Gastroesophageal sphincter (tissue), 3 donors: ENCODE measurements at regions not wholly inside any gene's neighbourhood (a gene's known extent, or its start where the extent isn't known, plus 50 kb on each side); places are given as distances from the start of the nearest gene placed in this dataset.
"Not testable (repeated sequence)": the region's sequence is repeated elsewhere in the genome, so short reads cannot be mapped to it uniquely, and the experiment has no call there.

Source experiments
- EP300 ChIP-seq: sonication (generic); formaldehyde crosslinking; IDR thresholded peaks from one replicate; pipeline ENCODE4 v1.6.1; 2017; ENCODE audit warnings: antibody characterized with exemption, mild to moderate bottlenecking
- TF ChIP-seq, protein P1 (sequence below), 4 experiments: fragments of 200-600 bp in 2 of 4; fragments of 450-650 bp in 2 of 4; sonication (generic) in 1 of 4; IDR thresholded peaks; one replicate each; pipeline ENCODE4 v1.5.1; 2017 to 2019; ENCODE audit warnings: antibody characterized with exemption in 4 of 4, mild to moderate bottlenecking in 2 of 4, moderate library complexity in 2 of 4

GRCh38 chr19:28611227-28611914, 601.6 kb downstream of the UQCRFS1 start:
- not testable (repeated sequence) for TF ChIP-seq EP300
- TF ChIP-seq, protein P1, sequence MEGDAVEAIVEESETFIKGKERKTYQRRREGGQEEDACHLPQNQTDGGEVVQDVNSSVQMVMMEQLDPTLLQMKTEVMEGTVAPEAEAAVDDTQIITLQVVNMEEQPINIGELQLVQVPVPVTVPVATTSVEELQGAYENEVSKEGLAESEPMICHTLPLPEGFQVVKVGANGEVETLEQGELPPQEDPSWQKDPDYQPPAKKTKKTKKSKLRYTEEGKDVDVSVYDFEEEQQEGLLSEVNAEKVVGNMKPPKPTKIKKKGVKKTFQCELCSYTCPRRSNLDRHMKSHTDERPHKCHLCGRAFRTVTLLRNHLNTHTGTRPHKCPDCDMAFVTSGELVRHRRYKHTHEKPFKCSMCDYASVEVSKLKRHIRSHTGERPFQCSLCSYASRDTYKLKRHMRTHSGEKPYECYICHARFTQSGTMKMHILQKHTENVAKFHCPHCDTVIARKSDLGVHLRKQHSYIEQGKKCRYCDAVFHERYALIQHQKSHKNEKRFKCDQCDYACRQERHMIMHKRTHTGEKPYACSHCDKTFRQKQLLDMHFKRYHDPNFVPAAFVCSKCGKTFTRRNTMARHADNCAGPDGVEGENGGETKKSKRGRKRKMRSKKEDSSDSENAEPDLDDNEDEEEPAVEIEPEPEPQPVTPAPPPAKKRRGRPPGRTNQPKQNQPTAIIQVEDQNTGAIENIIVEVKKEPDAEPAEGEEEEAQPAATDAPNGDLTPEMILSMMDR (IDR thresholded peaks at IDR 0.05): not testable (repeated sequence)
